K562 (cell line): ENCODE measurements at regions not wholly inside any gene's neighbourhood (a gene's known extent, or its start where the extent isn't known, plus 50 kb on each side); places are given as distances from the start of the nearest gene placed in this dataset.
A peak's percentile ranks its signal among the peaks of the same experiment; 100 is the strongest.

Experiments used
- ATAC-seq: fragments of 200-7000 bp; cut with Tn5 transposase; 3 replicates; pipeline ENCODE4 v1.9.1; 2020; ENCODE audit warnings: moderate library complexity
- BruUV-seq: library from RNA; stranded (reverse); fragments of 400-500 nt; replicated peaks from 2 replicates; lab custom pipeline; 2021; lab: Mats Ljungman, UMichigan
- CTCF ChIA-PET: fragments of 300-600 bp; formaldehyde crosslinking; extraction: SDS; loops from one replicate; lab custom pipeline; 2021; ENCODE audit warnings: low intra/inter-chr PET ratio; lab: Yijun Ruan, JAX
- POLR2A ChIA-PET: fragments of 300-600, 350-650 bp; sonication (Branson Sonifier 250); formaldehyde crosslinking; extraction: SDS; loops from one replicate; lab custom pipeline; 2021; ENCODE audit warnings: antibody characterized with exemption, inconsistent platforms; lab: Yijun Ruan, JAX
- DNase-seq, 4 experiments: peaks; one replicate each; pipeline versions ENCODE4 v3.0.0 to v3.0.0-alpha.2; 2011 to 2018; ENCODE audit warnings: low spot score in 3 of 4, mixed read lengths in 3 of 4; ENCODE audit errors: extremely low read depth in 1 of 4
- FAIRE-seq: peaks from 2 replicates; lab custom pipeline; 2011; peaks lifted over from hg19 to GRCh38; lab: Jason Lieb, UNC
- H2AFZ ChIP-seq: 2 replicates; pipeline ENCODE4 v1.6.0; 2011; ENCODE audit warnings: low read depth, low read length, control low read depth, inconsistent platforms
- H3K27ac ChIP-seq: fragments of 200-600 bp; 3 replicates; pipeline ENCODE4 v1.8.0; 2011; ENCODE audit warnings: low read depth, mild to moderate bottlenecking, control low read depth, inconsistent platforms, low read length, moderate library complexity, mixed read lengths; ENCODE audit errors: extremely low read depth
- H3K27me3 ChIP-seq, 2 experiments: fragments of 300-600 bp in 1 of 2; 2 replicates in 1 of 2; 3 replicates in 1 of 2; pipeline versions ENCODE4 v1.6.0 to v1.8.0; 2011; ENCODE audit warnings: inconsistent platforms in 2 of 2, low read length in 2 of 2, mild to moderate bottlenecking in 1 of 2, mixed read lengths in 1 of 2, moderate library complexity in 1 of 2; ENCODE audit not compliant: control insufficient read depth in 2 of 2, insufficient read depth in 2 of 2
- H3K36me3 ChIP-seq: fragments of 300-600 bp; 3 replicates; pipeline ENCODE4 v1.8.0; 2011; ENCODE audit warnings: mild to moderate bottlenecking, low read length, inconsistent platforms; ENCODE audit not compliant: control insufficient read depth, insufficient read depth
- H3K4me1 ChIP-seq, 2 experiments: fragments of 200-600 bp in 1 of 2; replicated peaks in 1 of 2; 2 replicates in 1 of 2; 3 replicates in 1 of 2; pipeline versions ENCODE4 v1.5.1 to v1.8.0; 2011; ENCODE audit warnings: inconsistent platforms in 2 of 2, low read length in 2 of 2, mild to moderate bottlenecking in 1 of 2, mixed read lengths in 1 of 2, moderate library complexity in 1 of 2; ENCODE audit not compliant: control insufficient read depth in 2 of 2, insufficient read depth in 2 of 2
- H3K4me2 ChIP-seq: 2 replicates; pipeline ENCODE4 v1.6.1; 2011; ENCODE audit warnings: low read length, control low read depth, inconsistent platforms, mixed read lengths; ENCODE audit not compliant: insufficient read depth
- H3K4me3 ChIP-seq: fragments of 200-600 bp; sonication (generic), shearing (Covaris generic); 2 replicates; pipeline ENCODE4 v1.5.1; 2016; ENCODE audit warnings: control low read depth, inconsistent platforms
- H3K79me2 ChIP-seq: fragments of 200-600 bp; 3 replicates; pipeline ENCODE4 v1.8.0; 2011; ENCODE audit warnings: low read length, inconsistent platforms; ENCODE audit not compliant: control insufficient read depth, insufficient read depth
- H3K9ac ChIP-seq, 2 experiments: 2 replicates each; pipeline versions ENCODE4 v1.6.0 to v1.6.1; 2011; ENCODE audit warnings: low read depth in 2 of 2, low read length in 2 of 2, control low read depth in 1 of 2, inconsistent platforms in 1 of 2, mild to moderate bottlenecking in 1 of 2, mixed read lengths in 1 of 2; ENCODE audit not compliant: insufficient read depth in 1 of 2
- H3K9me1 ChIP-seq: one replicate; pipeline ENCODE4 v1.6.0; 2011; ENCODE audit warnings: inconsistent platforms, mild to moderate bottlenecking, low read length, moderate library complexity; ENCODE audit not compliant: control insufficient read depth, insufficient read depth
- H3K9me3 ChIP-seq: replicated peaks from 2 replicates; pipeline ENCODE4 v1.5.1; 2011; ENCODE audit warnings: low read depth, low read length, inconsistent platforms; ENCODE audit not compliant: control insufficient read depth, insufficient read depth
- H4K20me1 ChIP-seq: replicated peaks from 2 replicates; pipeline ENCODE4 v1.6.1; 2011; ENCODE audit warnings: low read length, inconsistent platforms, mixed read lengths; ENCODE audit not compliant: control insufficient read depth, insufficient read depth
- HBP1 ChIP-seq: fragments of 450-650 bp; formaldehyde crosslinking; IDR thresholded peaks from 2 replicates; pipeline ENCODE4 v1.4.0; 2022; ENCODE audit warnings: missing genetic modification characterization
- ILF3 ChIP-seq: fragments of 450-650 bp; IDR thresholded peaks from 2 replicates; pipeline ENCODE4 v1.6.1; 2018; ENCODE audit warnings: antibody characterized with exemption, mild to moderate bottlenecking, moderate library complexity, borderline replicate concordance
- IRF1 ChIP-seq: sonication (generic); formaldehyde crosslinking; IDR thresholded peaks from 2 replicates; pipeline ENCODE4 v1.8.0; 2022; ENCODE audit warnings: missing genetic modification reagents, mild to moderate bottlenecking, borderline replicate concordance
- PHF21A ChIP-seq: fragments of 450-650 bp; IDR thresholded peaks from 2 replicates; pipeline ENCODE4 v1.6.1; 2017; ENCODE audit warnings: low read depth, borderline replicate concordance
- SMARCB1 ChIP-seq: IDR thresholded peaks from 2 replicates; pipeline ENCODE4 v1.6.1; 2011; ENCODE audit warnings: improper control_type of control experiment, low read depth; ENCODE audit not compliant: insufficient read length
- TEAD1 ChIP-seq, 2 experiments: fragments of 450-650 bp in 1 of 2; sonication (generic) in 1 of 2; formaldehyde crosslinking; IDR thresholded peaks; 2 replicates each; pipeline versions ENCODE4 v1.4.0 to v1.8.0; 2020 to 2022; ENCODE audit warnings: mild to moderate bottlenecking in 2 of 2, missing genetic modification reagents in 1 of 2
- TEAD4 ChIP-seq, 2 experiments: sonication (generic) in 1 of 2; formaldehyde crosslinking in 1 of 2; IDR thresholded peaks; 2 replicates each; pipeline versions ENCODE4 v1.6.1 to v1.8.0; 2012 to 2022; ENCODE audit warnings: borderline replicate concordance in 1 of 2, inconsistent platforms in 1 of 2, low read length in 1 of 2, mild to moderate bottlenecking in 1 of 2, missing genetic modification reagents in 1 of 2
- ZBTB7A ChIP-seq: IDR thresholded peaks from 2 replicates; pipeline ENCODE4 v1.6.1; 2011; ENCODE audit warnings: low read depth, mild to moderate bottlenecking, low read length, moderate library complexity, borderline replicate concordance; ENCODE audit not compliant: control insufficient read depth
- ZNF224 ChIP-seq: sonication (generic); formaldehyde crosslinking; IDR thresholded peaks from 2 replicates; pipeline ENCODE4 v1.8.0; 2022; ENCODE audit warnings: mild to moderate bottlenecking, missing genetic modification reagents
- ZNF384 ChIP-seq: IDR thresholded peaks from 2 replicates; pipeline ENCODE4 v1.6.1; 2012; ENCODE audit warnings: low read depth, low read length, improper control_type of control experiment
- ZNF740 ChIP-seq, 3 experiments: fragments of 200-800 bp in 1 of 3; sonication (Bioruptor generic) in 1 of 3; sonication (generic) in 1 of 3; formaldehyde crosslinking in 1 of 3; IDR thresholded peaks; 2 replicates each; pipeline versions ENCODE4 v1.6.1 to v1.8.0; 2016 to 2022; ENCODE audit warnings: mild to moderate bottlenecking in 2 of 3, missing compliant biosample characterization in 2 of 3, missing genetic modification characterization in 2 of 3, missing genetic modification reagents in 1 of 3
- WGBS: fragments of 100-300 bp; shearing (Covaris generic); methylation state at CpG from one replicate; pipeline ENCODE4 v1.1.6; 2016; ENCODE audit warnings: low coverage, mixed read lengths; ENCODE audit not compliant: insufficient coverage; ENCODE audit errors: missing lambda C conversion rate; 5-methylcytosine and 5-hydroxymethylcytosine counted together
- in situ Hi-C: fragments of 300-500 bp; cut with MboI; formaldehyde crosslinking; loops from 4 replicates; pipeline ENCODE4 v1.15.0; 2018; ENCODE audit warnings: inconsistent platforms, mixed read lengths
- intact Hi-C: fragments of 100-400 bp; cut with micrococcal nuclease; formaldehyde crosslinking; loops from 2 replicates; pipeline ENCODE4 v1.14.2; 2022
- TF ChIP-seq, protein P1 (sequence below): fragments of 250-450 bp; sonication (Bioruptor Pico); IDR thresholded peaks from 2 replicates; pipeline ENCODE4 v1.4.0; 2020
- TF ChIP-seq, protein P2 (sequence below), 2 experiments: fragments of 450-650 bp in 1 of 2; sonication (generic) in 1 of 2; formaldehyde crosslinking; conservative IDR thresholded peaks; 2 replicates each; pipeline versions ENCODE4 v1.4.0 to v1.8.1; 2020 to 2022; ENCODE audit warnings: mild to moderate bottlenecking in 1 of 2, missing genetic modification reagents in 1 of 2

DNA sequence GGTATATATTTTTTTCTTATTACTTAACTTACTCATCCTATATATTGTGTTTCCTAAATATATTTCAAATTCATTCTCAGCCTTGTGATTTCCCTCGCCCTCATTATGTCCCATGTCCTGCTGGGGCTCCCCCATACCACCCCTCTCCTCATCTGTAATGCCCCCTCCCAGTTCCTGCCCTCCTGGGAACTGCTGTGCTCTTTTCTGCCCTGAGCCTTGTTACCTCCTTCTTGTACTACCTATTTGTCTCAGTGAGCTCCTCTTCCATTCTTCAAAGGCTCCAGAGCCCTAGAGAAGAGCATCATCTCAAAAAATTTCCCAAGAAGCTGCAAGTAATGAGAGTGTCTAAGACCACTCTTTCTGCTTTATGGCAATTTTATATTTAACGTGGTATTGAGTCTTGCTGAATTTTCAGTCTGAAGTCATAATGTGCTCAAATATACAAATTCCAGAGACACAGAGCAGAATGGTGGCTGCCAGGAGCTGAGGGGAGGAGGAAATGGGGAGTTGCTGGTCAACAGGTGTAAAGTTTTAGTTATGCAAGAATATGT, 66.5 kb upstream of the TOP3B start:
- ChIA-PET POLR2A (interaction anchor here (0.7 to 1.8 kb wide), 14 partner anchors 9 to 120 kb away, joined by 3 to 9 read pairs (median 4); no protein-coding TSS in a partner anchor), CTCF (interaction anchor here (0.7 to 0.8 kb wide), 2 partner anchors 65 to 77 kb away, joined by 4 read pairs; no protein-coding TSS in a partner anchor)
- FAIRE-seq (no peak), ATAC-seq (peak; percentile 59), DNase-seq (no peak)
- H2AFZ ChIP-seq = no peak overlapping the region
- peaks cover 6% of the 10 kb centered on the region; the same call in 1 of the 2 replicates for H4K20me1 ChIP-seq
- no peaks in the 10 kb centered on the region for H3K9me3 ChIP-seq
- no peak overlapping the region for H3K4me2 ChIP-seq
- no TSS peak for BruUV-seq
- H3K4me1 ChIP-seq = no peaks in the 10 kb centered on the region; a peak in 1 of 5 replicates
- H3K9me1 ChIP-seq = no peaks in the 10 kb centered on the region
- no peak overlapping the region for H3K4me3 ChIP-seq
- peaks cover 18 to 27% of the 10 kb centered on the region in 2 experiments for H3K27me3 ChIP-seq
- 0% methylated on average over 2 of the region's 2 CpGs for WGBS
- in situ Hi-C loops (no loop called here), intact Hi-C loops (loop anchor here (5.0 kb wide), 1 partner anchor 62 kb away; no protein-coding TSS in a partner anchor)
- no peaks in the 10 kb centered on the region for H3K36me3 ChIP-seq
- H3K9ac ChIP-seq = no peak overlapping the region
- H3K27ac ChIP-seq = no peak overlapping the region
- H3K79me2 ChIP-seq = no peaks in the 10 kb centered on the region
- TF ChIP-seq HBP1 (0 out of 2 replicates have a peak, but pooled peaks have one; percentile 49), ZBTB7A (no peak), ZNF384 (no peak), ZNF740 (CRISPR knock-in tag; IDR thresholded peaks at IDR 0.05) (no peak), ZNF740 (tag; IDR thresholded peaks at IDR 0.05) (no peak), ILF3 (no peak), PHF21A (no peak), IRF1 (no peak), ZNF224 (CRISPR knock-in tag) (no peak), TEAD1 (CRISPR knock-in tag; IDR thresholded peaks at IDR 0.05) (no peak), TEAD4 (IDR thresholded peaks at IDR 0.05; ENCODE audit: low read length) (no peak), TEAD4 (CRISPR knock-in tag; IDR thresholded peaks at IDR 0.05; ENCODE audit: borderline replicate concordance) (no peak), SMARCB1 (no peak)
- TF ChIP-seq, protein P1, sequence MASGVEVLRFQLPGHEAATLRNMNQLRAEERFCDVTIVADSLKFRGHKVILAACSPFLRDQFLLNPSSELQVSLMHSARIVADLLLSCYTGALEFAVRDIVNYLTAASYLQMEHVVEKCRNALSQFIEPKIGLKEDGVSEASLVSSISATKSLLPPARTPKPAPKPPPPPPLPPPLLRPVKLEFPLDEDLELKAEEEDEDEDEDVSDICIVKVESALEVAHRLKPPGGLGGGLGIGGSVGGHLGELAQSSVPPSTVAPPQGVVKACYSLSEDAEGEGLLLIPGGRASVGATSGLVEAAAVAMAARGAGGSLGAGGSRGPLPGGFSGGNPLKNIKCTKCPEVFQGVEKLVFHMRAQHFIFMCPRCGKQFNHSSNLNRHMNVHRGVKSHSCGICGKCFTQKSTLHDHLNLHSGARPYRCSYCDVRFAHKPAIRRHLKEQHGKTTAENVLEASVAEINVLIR = no peak
- TF ChIP-seq, protein P2, sequence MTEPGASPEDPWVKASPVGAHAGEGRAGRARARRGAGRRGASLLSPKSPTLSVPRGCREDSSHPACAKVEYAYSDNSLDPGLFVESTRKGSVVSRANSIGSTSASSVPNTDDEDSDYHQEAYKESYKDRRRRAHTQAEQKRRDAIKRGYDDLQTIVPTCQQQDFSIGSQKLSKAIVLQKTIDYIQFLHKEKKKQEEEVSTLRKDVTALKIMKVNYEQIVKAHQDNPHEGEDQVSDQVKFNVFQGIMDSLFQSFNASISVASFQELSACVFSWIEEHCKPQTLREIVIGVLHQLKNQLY (CRISPR knock-in tag; conservative IDR thresholded peaks at IDR 0.05) = 0 out of 4 replicates have a peak, but pooled peaks of 1 of the 2 experiments have one; percentile 37
